ENCODE measurements at regions not wholly inside any gene's neighbourhood (a gene's known extent, or its start where the extent isn't known, plus 50 kb on each side); places are given as distances from the start of the nearest gene placed in this dataset.

- H3K4me3 ChIP-seq (ENCODE audit: control insufficient read depth, low read depth, low read length): no peak overlapping the region
- no peak for TF ChIP-seq CTCF (IDR thresholded peaks at IDR 0.05; ENCODE audit: control insufficient read depth, insufficient read depth, low read depth, low read length, missing control alignments)
- no peak for DNase-seq (ENCODE audit: low read depth)
Observed at GRCh38 chr2:180621366-180621765, 359.0 kb upstream of the UBE2E3 start.

- DNase-seq (ENCODE audit: low read depth): no peak
- no peak overlapping the region for H3K4me3 ChIP-seq (ENCODE audit: control insufficient read depth, low read depth, low read length)
- no peak for TF ChIP-seq CTCF (IDR thresholded peaks at IDR 0.05; ENCODE audit: control insufficient read depth, insufficient read depth, low read depth, low read length, missing control alignments)
Observed at GRCh38 chr2:180618570-180618969, 361.8 kb upstream of the UBE2E3 start.

GRCh38 chr2:180614776-180615175 lies 365.6 kb upstream of the UBE2E3 start:
- no peak for TF ChIP-seq CTCF (IDR thresholded peaks at IDR 0.05; ENCODE audit: control insufficient read depth, insufficient read depth, low read depth, low read length, missing control alignments)
- no peak for DNase-seq (ENCODE audit: low read depth)
- H3K4me3 ChIP-seq (ENCODE audit: control insufficient read depth, low read depth, low read length): no peak overlapping the region

GRCh38 chr2:180609626-180610340 lies 370.6 kb upstream of the UBE2E3 start:
- DNase-seq (ENCODE audit: low read depth): no peak
- H3K4me3 ChIP-seq (ENCODE audit: control insufficient read depth, low read depth, low read length): no peak overlapping the region
- TF ChIP-seq CTCF (IDR thresholded peaks at IDR 0.05; ENCODE audit: control insufficient read depth, insufficient read depth, low read depth, low read length, missing control alignments): no peak

GRCh38 chr2:180607514-180608049 lies 372.8 kb upstream of the UBE2E3 start:
- no peak overlapping the region for H3K4me3 ChIP-seq (ENCODE audit: control insufficient read depth, low read depth, low read length)
- TF ChIP-seq CTCF (IDR thresholded peaks at IDR 0.05; ENCODE audit: control insufficient read depth, insufficient read depth, low read depth, low read length, missing control alignments): no peak
- no peak for DNase-seq (ENCODE audit: low read depth)

- no peak for DNase-seq (ENCODE audit: low read depth)
- TF ChIP-seq CTCF (IDR thresholded peaks at IDR 0.05; ENCODE audit: control insufficient read depth, insufficient read depth, low read depth, low read length, missing control alignments): peak; percentile 31
- H3K4me3 ChIP-seq (ENCODE audit: control insufficient read depth, low read depth, low read length): no peak overlapping the region
Observed at GRCh38 chr2:180604077-180604476, 376.3 kb upstream of the UBE2E3 start.
